HG03520 (cell line): ENCODE measurements at regions not wholly inside any gene's neighbourhood (a gene's known extent, or its start where the extent isn't known, plus 50 kb on each side); places are given as distances from the start of the nearest gene placed in this dataset.
"Not testable (repeated sequence)": the region's sequence is repeated elsewhere in the genome, so short reads cannot be mapped to it uniquely, and the experiment has no call there.

Experiments used
- ATAC-seq: cut with Tn5 transposase; IDR thresholded peaks from one replicate; pipeline ENCODE4 v1.9.1; 2021; ENCODE audit warnings: mild to moderate bottlenecking, moderate library complexity; ENCODE audit not compliant: unreplicated experiment

DNA sequence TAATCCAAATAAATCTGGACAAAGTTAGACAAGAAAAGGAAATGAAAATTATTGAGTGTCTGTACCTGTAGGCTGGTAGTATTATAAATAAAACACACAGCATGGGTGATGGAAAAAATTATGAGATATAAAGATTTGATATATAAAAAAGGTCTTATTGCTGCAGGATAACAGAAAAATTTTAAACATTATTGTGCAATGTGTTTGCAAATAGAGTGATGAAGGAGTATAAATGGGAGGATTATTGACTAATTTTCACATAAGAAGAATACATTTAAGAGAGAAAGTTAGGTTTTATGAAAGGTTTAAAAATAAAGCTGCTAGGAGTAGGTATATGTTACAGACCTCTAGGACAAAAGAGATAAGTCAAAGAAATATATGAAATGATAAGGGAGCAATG is 336.7 kb upstream of the MAN1A1 start:
- no peak for ATAC-seq

DNA sequence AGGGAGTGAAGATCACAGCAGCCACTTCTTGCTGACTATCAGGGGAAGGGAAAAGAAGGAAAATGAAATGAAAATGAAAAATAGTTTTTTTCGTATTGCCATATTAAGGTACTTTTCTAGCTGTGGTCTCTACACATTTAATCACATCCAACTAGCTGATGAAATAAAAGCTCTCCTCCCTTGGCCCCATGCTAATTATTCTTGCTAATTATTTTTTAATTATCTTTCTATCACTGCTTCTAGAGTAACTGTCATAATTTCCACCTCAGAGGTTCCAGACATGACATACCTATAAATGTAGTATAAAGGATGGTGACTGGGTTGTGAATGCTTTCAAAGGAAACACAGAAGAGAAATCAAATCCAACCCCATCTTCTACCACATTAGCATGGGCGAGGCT is 334.1 kb upstream of the MAN1A1 start:
- no peak for ATAC-seq

DNA sequence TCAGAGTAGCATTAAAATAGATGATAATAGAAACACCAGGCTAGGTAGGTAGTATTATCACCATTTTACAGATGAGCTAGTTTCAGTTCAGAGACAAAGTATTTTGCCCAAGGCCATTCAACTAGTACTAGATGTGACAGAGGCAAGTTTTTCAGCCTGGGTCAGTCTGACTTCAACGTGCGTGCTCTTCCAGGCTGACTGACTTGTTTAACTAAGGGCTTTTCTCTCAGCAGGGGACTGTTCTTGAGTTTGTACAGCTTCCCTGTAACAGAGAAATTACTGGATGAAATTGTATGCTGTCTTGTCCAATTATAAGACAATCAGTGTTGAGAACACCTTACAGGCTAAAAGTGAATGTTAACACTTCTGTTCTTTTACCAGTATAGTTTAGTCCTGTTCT is 333.5 kb upstream of the MAN1A1 start:
- no peak for ATAC-seq

DNA sequence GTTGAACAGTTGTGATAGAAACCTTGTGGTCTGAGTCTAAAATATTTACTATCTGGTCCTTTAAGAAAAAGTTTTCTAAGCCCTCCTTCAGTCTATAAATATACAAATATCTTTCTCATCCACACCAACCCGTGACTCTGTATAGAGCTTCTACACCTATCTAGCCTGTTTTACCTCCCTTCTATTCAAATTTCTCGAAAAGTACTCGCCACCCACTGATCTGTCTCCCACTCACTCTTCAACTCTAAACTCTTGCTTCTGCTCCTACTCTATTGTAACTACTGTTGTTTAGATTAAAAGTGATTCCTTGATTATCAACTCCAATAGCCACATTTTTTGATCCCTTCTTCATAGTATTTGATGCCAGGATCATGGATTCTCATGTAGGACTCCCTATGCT is 329.4 kb upstream of the MAN1A1 start:
- ATAC-seq, result no peak

DNA sequence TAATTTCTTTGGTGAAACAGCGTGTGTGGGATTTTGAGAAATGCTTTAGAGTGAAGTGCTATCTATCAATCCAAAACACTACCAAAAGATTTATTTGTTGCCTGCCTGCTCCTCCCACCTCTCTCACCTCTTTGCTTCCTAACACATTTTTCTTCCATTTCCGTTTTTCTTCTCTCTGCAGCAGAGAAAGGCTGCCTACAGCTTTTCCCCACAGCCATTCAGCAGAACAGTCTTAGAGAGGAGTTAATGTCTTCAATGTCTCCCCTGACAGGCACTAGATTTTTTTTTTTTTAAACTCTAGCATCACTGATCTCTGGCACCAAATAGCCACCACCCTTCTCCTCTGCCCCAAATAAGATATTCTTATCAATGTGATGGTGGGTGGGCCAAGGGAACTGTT is 327.8 kb upstream of the MAN1A1 start:
- ATAC-seq, result no peak

DNA sequence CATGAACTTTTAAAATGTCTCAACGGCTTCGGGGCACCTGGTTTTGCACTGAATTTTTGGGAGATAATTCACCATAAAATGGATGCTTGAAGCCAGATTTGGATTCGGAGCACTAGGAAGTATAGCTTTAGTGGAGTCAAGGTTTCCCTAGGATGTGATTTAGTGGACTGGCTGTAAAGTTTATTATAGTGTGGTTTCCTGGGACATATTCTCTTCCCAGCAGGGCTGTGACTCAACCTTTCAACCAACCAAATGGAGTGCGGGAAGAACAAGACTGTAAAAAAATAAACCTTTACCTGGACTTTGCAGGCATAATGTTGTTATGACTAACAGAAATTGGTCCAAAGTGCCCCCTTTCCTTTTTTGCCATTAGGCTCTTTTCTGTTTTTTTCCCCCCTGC is 327.4 kb upstream of the MAN1A1 start:
- no peak for ATAC-seq

DNA sequence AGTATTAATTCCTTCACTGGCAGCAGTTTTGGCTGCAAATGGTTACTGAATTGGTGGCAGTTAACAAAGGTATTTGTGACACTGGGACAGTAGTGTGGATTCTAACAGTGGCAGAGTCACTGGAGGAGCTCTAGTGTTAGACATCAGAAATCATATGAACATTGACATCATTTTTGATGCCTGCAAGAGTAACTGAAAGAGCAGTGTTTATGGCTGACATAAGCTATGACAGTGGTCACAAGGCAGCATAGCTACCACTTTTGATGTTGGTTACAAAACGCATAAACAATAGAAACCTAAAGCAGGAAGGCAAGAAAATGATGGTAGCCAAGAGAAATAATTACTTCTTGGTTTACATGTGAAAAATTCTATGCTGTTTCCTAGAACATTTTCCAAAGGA is 326.7 kb upstream of the MAN1A1 start:
- no peak for ATAC-seq

DNA sequence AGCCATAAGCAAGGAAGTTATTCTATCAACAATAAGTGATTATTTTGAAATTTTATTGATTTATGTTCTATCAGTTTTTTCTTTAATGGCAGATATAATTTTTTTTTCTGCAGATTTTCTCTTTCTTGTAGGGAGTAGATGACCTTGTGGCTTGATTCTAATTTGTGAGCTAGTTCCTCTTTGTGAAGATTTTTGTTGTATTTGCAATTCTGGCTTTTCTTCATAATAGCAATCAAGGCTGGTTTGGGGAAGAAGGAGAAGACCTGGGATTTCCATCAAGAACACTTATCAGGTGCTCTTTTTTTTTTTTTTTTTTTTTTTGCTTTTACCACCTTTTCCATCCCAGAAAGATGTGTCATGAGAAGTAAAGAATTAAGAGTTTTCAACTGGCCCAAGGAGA is 324.2 kb upstream of the MAN1A1 start:
- no peak for ATAC-seq

DNA sequence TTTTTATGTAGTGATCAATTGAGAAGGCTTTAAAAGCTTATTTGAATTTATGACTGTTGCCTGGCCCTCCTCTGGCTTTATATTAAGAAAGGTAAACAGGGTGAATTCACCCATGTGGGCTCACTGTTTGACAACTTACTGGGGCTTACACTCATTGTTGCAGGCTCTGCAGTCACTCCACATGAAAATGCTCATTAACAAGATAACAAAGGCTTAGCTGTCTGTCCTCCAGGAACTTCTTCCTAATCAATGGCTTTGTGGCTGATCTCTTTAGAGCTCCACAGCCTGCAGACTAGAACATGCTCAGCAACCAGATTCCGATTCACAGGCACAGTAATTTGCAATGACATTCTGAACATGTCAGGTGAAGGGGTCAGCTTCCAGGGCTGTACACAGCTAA is 323.2 kb upstream of the MAN1A1 start:
- no peak for ATAC-seq

DNA sequence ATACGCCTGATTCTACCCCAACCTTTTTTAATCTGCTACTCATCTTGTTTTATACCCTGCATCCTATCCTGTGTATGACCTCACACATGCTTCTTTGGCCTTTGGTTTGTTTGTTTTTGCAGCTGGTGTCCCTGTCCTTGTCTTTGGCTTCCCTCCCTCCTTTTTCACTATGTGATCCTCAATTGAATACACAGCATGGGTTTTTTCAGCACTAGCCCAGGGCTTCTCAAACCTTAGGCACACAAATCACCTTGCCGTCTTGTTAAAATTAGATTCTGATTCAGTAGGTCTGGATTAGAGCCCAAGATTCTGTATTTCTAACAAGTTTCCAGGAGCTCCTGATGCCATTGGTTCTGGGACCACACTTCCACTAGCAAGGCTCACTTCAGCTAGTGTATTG is 321.5 kb upstream of the MAN1A1 start:
- ATAC-seq, result no peak

DNA sequence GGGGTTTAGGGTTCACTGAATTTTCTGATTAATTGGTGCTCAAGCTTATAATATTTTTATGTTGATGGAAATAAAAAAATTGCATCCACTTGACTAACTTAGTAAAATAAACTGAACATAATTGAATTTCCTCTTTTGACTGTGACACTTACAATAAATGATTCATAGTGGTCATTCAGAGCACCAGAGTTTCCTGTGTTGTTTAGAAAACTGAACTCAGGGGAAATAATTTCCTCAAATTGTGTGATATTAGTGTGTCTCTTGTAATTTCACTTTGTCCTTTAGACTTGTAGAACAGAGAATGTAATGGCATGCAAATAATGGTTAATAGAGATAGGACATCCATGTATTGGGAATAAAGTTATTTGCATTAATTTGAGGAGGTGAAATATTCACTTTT is 319.7 kb upstream of the MAN1A1 start:
- no peak for ATAC-seq

DNA sequence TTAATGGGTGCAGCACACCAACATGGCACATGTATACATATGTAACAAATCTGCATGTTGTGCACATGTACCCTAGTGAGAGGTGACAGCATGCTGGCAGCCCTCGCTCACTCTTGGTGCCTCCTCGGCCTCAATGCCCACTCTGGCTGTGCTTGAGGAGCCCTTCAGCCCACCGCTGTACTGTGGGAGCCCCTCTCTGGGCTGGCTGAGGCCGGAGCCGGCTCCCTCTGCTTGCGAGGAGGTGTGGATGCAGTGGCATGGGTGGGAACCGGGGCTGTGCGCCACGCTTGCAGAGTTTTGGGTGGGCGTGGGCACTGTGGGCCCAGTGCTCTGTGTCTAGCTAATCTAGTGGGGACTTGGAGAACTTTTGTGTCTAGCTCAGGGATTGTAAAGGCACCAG is 315.9 kb upstream of the MAN1A1 start:
- not testable (repeated sequence) for ATAC-seq

DNA sequence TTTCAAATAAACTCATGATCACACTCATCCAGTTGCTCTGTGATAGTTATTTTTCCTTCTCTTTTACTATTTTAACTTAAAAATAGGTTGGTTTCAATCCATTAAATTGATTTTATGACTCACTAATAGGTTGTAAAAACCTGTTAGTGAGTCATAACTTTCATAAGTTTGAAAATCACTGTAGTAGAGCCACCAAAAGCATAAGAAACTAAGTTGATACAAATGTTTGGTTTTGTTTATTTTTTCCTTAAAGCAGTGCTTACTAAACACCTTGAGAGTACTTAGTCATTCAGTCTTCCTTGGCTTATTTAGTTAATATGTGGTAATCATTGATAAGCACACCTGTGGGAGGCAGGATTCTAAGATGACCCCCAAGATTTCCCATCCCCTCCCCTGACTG is 312.1 kb upstream of the MAN1A1 start:
- ATAC-seq, result no peak

DNA sequence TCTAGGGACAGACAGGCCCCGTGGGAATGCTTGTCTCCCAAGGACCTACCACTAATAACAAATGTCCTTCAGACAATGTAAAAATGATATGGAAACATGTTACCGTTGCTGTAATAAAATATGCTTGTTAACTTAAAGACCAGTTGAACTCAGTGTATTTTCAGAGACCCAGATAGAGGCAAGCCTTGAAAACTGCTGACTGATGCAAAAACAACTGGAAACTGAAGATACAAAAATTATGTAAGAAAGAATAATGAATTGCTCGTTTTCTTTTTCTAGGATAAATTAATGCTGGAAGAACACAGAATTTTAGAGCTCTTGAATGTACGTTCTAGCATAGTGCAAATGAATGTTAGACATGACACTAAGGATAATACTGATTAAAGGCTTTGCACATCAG is 311.5 kb upstream of the MAN1A1 start:
- ATAC-seq, result no peak

DNA sequence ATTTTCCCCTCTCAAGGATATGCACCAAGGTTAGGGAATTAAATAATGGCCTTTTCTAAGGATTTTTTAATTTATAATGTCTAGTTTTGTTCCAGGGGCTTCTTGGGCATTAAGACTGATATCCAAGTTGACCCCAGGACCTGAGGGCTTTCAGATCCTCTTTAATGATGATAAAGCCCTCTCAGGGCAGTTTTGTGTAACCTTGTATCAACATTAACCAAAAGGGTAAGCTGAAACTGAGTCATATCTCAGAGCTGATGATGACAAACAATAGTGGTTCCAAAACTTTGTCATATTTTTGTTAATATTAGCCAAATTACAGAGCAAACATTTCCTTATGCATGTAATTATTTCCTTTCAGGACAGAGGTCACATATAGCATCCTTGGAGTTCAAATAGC is 309.4 kb upstream of the MAN1A1 start:
- ATAC-seq, result no peak

DNA sequence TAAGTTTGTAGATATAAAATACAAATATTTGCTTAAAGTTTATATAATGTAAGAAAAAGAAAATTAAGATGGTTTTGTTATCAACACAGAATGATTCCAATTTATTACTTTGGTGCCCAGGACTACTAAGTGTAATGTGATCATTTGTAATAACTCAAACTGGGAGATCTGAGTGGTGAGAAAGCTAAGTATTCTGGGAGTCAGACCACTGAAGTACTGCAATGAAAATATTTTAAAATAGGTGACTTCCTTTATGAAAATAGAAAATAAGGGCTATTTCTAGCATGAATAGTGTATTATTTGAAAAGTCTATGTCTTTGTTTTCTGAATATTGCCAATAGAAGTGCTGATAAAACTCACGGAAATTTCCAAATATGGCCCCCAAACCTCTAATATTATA is 305.6 kb upstream of the MAN1A1 start:
- no peak for ATAC-seq

DNA sequence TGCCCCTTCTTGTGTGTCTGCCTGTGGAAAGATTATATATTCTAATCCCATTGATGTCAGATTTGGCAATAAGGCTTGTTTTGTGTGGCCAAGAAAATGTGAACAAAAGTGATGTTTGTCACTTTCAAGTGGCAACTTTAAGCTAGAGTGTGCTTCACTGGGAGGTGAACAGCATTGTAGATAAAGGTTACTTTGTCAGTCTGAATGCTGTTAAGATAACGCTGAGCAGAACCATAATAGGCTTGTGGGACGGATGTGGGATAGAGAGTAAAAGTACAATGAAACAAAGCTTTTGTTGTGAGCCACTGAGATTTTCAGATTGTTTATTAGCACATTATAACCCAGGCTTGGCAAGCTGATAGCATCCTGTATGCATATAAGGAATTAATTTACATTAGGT is 303.8 kb upstream of the MAN1A1 start:
- ATAC-seq, result no peak

DNA sequence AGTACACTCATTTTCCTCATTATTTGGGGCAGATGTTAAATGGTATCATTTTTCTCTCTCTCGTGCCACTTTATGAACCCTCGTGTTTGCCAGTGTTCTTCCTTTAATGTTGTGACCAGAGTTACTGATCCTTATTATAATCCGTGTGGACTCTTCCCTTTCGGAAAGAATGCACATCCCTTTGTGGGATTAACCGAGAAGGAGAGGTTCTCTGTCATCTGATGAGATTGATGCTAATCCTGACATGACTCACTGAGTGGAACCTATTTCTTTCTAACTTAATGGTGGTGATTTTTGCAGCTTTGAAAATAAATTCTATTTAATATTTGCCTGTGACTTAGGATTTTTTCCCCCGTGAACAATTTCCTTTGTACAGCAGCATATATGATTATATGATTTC is 300.0 kb upstream of the MAN1A1 start:
- ATAC-seq, result no peak

DNA sequence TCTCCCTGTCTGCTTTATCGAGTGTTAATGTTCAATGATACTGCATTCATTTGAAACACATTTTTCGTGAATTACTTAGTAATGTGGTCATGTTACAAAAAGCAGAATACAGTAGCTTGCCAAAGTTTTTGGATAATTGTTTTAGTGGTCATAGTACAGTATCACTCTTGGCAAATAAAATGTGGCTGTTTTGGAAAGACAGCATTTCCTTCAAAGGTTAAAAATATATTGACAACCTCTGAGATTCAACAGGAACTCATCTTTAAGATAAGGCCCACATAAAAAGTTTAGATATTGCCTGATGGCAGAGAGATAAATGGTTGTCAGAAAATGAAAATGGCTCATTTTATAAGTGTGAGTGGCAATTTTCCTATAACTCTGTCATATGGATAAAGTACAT is 297.7 kb upstream of the MAN1A1 start:
- no peak for ATAC-seq

DNA sequence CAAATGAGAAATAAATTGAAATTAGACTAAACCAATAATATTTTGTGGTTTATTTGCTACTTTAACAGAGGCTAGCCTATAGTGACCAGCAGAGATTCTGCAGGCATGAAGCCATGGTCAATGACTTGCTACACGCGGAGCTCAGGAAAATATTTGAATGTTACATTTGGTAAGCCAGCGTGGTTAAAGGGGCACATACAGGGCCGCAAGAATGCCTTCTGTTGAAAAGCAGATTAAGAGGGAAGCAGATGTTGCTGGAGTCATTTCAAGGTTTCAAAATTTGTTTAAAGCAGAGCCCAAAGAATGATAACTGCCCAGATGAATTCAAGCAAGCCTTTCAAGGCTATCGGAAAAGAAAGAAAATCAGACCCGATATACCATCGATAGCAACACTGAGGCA is 294.3 kb upstream of the MAN1A1 start:
- ATAC-seq, result no peak

DNA sequence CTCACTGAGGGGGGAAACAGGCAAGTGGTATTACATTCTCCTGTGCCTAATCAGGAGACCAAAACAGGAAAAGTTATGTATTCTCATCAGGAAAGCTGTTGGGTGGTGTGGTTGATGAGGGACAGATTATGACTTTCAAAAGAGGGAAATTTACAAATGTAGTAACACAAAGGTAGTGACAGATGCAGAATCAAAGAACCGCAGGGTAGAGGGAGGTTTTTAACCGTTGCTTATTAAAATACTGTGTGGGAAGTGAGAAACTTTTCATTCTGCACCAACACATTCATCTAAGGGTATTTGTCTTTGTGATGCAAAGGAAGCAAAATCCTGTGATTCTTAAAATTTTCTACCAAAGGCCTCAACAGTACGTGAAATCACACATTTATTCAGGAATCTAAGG is 288.2 kb upstream of the MAN1A1 start:
- ATAC-seq, result no peak

DNA sequence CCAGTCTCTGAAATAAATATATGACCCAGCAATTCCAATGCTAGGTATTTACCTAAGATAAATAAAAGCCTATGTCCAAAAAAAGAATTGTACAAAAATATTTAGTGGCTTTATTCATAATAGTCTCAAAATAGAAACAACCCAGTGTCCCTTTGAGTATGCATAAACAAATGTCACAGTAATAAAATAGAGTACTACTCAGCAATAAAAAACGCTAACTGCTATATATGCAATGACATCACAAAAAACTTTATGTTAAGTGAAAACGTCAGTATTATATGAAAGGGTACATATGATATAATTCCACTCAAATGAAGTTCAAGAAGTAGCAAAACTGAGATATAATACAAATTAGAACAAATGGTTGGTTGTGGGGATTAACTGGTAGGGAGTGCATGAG is 286.5 kb upstream of the MAN1A1 start:
- no peak for ATAC-seq

DNA sequence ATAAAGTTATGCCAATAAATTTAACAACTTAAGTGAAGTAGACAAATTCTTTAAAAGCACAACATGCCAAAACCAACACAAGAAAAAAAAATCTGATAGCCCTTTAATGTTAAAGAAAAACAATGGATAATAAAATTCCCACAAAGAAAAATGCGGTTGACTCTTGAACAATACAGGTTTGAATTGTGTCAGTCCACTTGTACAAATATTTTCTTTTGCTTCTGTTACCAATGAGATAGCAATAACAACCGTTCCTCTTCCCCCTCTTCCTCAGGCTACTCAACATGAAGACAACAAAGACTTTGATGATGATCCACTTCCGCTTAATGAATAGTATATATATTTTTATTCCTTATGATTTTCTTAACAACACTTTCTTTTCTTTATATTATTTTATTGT is 283.9 kb upstream of the MAN1A1 start:
- no peak for ATAC-seq

DNA sequence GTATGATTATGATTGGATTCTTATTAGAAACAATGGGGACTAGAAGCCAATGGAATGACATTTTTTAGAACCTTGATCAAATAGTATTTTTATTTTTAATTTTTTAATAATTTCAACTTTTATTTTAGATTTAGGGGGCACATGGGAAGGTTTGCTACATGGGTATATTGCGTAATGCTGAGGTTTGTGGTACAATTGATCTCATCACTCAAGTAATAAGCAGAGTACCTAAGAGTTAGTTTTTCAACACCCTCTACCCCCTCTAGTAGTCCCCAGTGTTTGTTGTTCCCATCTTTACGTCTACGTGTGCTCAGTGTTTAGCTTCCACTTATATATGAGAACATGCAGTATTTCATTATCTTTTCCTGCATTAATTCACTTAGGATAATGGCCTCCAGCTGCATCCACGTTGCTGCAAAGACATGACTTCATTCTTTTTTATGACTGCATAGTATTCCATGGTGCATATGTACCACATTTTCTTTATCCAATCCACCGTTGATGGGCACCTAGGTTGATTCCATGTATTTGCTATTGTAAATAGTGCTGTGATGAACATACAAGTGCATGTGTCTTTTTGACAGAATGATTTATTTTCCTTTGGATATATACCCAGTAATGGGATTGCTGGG is 281.1 kb upstream of the MAN1A1 start:
- no peak for ATAC-seq
